A172 (cell line): ENCODE measurements at regions not wholly inside any gene's neighbourhood (a gene's known extent, or its start where the extent isn't known, plus 50 kb on each side); places are given as distances from the start of the nearest gene placed in this dataset.
A peak's percentile ranks its signal among the peaks of the same experiment; 100 is the strongest.

Experiments used
- DNase-seq: peaks from one replicate; pipeline ENCODE4 v3.0.0-alpha.2; 2015; ENCODE audit warnings: low spot score

- peak; percentile 91 for DNase-seq
Observed at GRCh38 chr5:54719384-54720283, 202.1 kb downstream of the SNX18 start.

- peak; percentile 61 for DNase-seq
Observed at GRCh38 chr5:54718656-54719055, 201.1 kb downstream of the SNX18 start.

DNA sequence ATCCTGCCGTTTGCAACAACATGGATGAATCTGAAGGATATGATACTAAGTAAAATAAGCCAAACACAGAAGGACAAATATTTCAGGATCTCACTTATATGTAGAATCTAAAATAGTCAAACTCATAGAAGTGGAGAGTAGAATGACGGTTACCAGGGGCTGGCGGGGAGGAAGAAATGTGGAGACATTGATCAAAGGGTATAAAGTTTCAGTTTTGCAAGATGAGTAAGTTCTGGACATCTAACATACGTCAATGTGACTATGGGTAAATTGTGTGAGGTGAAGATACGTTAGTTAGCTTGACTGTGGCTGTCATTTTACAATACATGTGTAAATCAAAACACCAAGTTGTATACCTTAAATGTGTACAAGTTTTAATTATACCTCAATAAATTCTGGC lies 200.3 kb downstream of the SNX18 start:
- no peak for DNase-seq

GRCh38 chr5:54717459-54717858 lies 199.9 kb downstream of the SNX18 start:
- DNase-seq, result no peak

GRCh38 chr5:54713923-54714581 lies 196.5 kb downstream of the SNX18 start:
- DNase-seq, result peak; percentile 49

- no peak for DNase-seq
Observed at GRCh38 chr5:54709096-54709495, 191.5 kb downstream of the SNX18 start.

GRCh38 chr5:54707841-54708240 lies 190.3 kb downstream of the SNX18 start:
- no peak for DNase-seq

- DNase-seq, result no peak
Observed at GRCh38 chr5:54705994-54706653, 188.6 kb downstream of the SNX18 start.

DNA sequence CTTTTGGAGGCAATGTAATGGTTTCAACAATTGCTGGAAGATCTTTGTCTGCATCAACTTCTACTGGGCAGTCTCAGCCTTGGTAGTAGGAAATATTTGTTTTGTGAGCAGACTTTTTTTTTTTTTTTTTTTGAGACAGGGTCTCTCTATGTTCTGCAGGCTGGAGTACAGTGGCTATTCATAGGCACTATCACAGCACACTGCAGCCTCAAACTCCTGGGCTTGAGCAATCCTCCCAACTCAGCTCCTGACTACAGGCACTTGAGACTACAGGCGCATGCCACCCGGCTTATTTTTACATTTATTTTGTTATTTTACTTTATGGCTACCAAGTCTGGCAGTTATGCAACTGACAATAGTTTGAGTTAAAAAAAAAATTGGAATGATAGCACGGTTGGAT lies 187.3 kb downstream of the SNX18 start:
- DNase-seq, result no peak

DNA sequence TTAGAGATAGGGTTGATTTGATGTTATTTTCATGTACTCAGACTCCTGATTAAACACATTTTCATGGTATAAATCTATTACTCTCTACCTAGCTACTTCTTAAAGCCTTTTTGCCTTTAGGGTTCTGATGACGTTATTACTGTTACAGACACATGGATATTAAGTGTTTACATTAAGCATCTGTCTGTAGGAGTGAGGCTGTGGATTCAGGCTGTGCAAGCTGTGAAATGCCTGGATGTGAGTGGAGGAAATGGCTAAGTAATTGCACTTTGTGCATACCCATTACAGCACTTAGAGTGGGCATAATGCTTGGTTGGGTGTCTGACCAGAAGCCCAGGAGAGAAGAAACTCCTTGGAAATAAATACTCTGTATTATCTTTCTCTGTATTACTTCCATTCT lies 186.8 kb downstream of the SNX18 start:
- DNase-seq, result no peak

DNA sequence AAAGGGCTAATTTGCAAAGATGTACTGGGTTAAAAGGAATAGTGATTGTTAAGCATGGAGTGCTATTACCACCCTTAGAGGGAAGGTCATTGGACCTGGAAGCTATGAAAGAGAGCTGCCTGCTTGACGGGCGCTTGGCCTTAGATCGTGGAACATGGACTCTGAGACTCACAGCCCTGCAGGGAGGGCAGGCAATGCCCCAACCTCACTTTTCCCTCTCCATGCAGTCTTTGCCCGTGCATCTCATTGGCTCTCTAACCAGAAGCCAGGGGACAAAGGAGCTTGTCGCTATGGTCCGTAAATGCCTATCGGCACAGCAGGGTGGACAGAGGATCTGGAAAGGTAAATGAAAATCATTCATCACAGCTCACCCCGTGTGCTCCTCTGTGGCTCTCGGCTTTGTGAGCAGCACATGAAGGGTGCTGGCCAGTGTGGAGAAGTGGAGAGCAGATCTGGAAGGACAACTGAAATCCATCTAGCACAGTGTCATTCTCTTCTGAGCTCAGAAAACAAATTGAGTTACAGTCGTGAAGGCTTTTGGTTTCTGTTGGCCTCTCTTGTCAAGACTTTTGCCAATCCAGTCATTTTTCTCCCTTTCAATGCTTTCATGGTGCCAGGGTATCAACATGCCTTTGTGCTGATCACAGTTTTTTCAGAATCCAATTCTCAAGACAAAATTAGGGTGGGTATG lies 186.2 kb downstream of the SNX18 start:
- DNase-seq, result no peak

DNA sequence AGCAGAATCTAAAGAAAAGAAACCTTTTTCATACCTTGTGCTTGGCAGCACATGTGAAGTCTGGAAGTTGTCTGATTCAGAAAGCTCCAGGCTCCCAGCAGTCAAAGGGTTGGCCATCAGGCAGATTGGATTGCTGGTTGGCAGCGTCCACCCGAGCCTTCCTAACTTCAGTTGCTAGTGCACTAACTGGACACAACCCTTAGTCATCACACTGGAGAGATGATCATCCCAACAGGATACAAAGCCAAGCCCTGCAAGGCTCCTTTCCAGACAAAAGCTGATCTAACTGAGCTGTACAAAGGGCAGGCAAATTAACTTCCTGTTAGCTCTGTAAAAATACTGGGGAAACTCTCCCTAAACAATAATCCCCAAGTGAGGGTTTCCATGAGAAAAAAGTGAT lies 185.6 kb downstream of the SNX18 start:
- peak; percentile 89 for DNase-seq

GRCh38 chr5:54702470-54702869 lies 184.9 kb downstream of the SNX18 start:
- no peak for DNase-seq

DNA sequence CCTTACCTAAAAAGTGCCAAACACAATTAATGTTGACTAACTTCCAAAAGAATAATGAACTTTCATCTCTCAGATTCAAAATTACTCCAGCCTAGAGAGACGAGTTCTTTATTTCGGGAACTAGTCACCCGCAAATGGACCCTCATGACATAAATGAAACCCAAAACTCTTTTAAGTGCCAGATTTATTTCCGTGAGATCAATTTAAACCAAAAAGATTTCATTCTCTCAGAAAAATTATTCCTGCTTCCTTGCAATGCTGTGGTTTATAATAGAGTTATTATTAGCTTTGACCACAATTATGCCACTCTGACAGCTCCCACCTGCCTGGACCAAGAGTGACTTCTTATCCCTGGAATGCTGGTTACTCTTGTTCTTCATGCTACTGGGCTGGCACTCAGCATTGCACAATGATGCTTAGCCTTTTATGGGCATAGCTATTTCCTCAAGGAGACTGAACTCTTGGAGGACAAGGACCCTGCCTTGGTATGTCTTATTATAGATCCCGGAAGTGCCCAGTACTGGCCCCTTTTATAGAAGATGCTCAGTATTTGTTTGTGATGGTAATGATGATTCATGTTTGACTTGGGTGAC lies 183.5 kb downstream of the SNX18 start:
- peak; percentile 99 for DNase-seq

DNA sequence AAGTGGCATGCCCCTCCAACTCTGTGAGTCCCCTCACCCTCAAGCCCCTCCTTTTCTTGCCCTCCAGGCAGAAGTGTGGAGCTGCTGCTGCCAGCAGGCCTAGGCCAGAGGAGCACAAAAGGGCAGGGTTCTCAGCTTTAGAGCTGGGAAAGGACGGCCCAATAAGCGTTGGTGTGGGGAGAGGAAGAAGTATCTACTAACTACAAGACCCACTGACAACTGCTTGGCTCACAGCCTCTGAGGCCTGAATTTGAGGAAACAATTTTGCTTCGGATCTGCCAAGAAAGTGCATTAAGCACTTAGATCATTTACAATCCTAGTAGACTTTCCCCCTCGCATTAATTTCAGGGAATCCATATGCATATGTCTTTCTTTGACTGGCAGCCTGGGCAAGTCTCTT lies 179.4 kb downstream of the SNX18 start:
- no peak for DNase-seq

DNA sequence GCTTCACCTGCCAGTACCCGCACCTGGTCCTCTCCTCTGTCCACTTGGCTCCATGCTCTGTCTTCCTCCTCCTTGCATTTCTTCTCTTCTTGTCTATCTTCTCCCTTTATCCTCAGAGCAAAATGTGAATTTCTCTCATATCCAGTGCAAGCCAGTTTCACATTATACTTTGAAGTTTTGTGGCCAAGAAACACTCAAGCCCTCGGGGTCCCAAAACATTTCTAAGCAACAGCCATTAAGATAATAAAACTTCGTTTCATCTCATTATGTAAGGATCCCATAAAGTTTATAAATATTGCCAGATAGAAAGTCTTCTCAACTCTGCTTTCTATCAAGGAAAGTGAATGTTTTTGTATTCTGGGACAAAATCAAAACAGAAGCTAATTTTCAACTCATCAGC lies 178.8 kb downstream of the SNX18 start:
- no peak for DNase-seq

- no peak for DNase-seq
Observed at GRCh38 chr5:54695198-54695966, 177.8 kb downstream of the SNX18 start.

DNA sequence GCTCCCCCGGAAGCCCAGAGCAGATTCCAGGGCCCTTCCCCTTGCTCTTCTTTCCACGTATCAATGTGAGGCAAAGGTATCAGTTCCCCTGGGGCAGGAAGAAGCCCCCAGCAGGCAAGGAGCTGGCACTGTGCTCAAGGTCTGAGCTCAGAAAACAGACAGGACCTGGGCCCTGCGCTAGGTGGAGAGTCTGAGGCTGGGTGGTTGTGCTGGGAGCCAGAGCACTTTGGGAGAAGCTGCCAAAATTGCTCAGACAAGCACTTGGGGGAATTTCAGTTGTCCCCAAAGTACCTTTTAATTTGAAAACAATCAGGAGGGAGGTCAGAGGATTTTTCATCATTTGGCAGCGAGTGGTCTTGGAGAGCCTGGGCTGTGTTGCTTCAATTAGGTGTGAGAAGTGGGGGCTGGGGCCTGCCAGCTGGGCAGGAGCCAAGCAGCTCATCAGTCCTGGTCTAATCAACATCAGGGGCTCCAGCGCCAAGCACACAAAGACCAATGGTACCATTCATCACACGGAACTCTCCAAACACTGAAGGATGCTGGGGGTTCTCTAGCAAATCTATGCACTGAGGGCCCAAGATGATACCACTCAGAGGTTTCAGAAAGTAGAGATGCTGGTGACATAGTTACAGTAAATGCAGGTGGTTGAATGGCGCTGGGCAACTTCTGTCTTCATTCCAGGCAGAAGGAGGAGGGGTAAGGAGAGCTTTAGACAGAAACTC lies 176.5 kb downstream of the SNX18 start:
- DNase-seq, result no peak

DNA sequence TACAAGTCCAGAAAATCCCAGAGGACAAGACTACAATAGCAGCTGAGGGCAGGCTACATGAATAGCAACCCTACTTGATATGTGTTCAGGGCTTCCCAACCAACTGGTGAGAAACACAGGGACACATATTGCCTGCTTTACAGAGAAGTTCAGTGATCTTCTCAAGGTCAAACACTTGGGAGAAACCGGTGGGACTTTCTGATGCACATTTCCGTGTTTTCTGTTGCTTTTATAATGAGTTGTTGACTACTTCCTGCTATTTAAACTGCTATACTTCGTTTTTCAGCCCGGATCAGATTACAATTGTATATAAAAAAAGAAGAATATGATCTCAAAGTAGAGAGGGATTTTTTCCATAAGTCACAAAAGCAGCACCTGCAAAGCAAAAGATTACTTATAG lies 175.1 kb downstream of the SNX18 start:
- DNase-seq, result no peak

- DNase-seq, result no peak
Observed at GRCh38 chr5:54691656-54692055, 174.1 kb downstream of the SNX18 start.
